SK-N-SH (cell line): ENCODE measurements at regions not wholly inside any gene's neighbourhood (a gene's known extent, or its start where the extent isn't known, plus 50 kb on each side); places are given as distances from the start of the nearest gene placed in this dataset.

Experiments used
- CTCF ChIA-PET: fragments of 300-600, 350-600 bp; formaldehyde crosslinking; extraction: SDS; loops from one replicate; lab custom pipeline; 2021; lab: Yijun Ruan, JAX
- POLR2A ChIA-PET: fragments of 350-600 bp; sonication (Branson Sonifier 250); formaldehyde crosslinking; extraction: SDS; loops from one replicate; lab custom pipeline; 2020; ENCODE audit warnings: antibody characterized with exemption, inconsistent platforms; lab: Yijun Ruan, JAX
- DNase-seq: peaks from one replicate; pipeline ENCODE4 v3.0.0; 2012
- H2AFZ ChIP-seq: fragments of 200-600 bp; sonication (generic); 2 replicates; pipeline ENCODE4 v1.8.1; 2016; ENCODE audit warnings: antibody characterized with exemption, mild to moderate bottlenecking, low read depth
- H3F3A ChIP-seq: fragments of 200-600 bp; sonication (generic); replicated peaks from 2 replicates; pipeline ENCODE3; 2016; ENCODE audit warnings: antibody characterized with exemption, mild to moderate bottlenecking; ENCODE audit not compliant: insufficient read depth
- H3K27ac ChIP-seq, 2 experiments: fragments of 200-500 bp in 1 of 2; fragments of 200-600 bp in 1 of 2; sonication (Bioruptor generic) in 1 of 2; sonication (generic), shearing (Covaris generic) in 1 of 2; 2 replicates each; pipeline versions ENCODE4 v1.5.1 to v1.6.1; 2014 to 2016; ENCODE audit warnings: low read depth in 2 of 2, inconsistent platforms in 1 of 2, low read length in 1 of 2, mild to moderate bottlenecking in 1 of 2, mixed read lengths in 1 of 2
- H3K27me3 ChIP-seq: fragments of 200-600 bp; sonication (generic), shearing (Covaris generic); 2 replicates; pipeline ENCODE4 v1.6.1; 2016; ENCODE audit warnings: mixed run types; ENCODE audit not compliant: insufficient read depth
- H3K36me3 ChIP-seq, 2 experiments: fragments of 200-500 bp in 1 of 2; fragments of 200-600 bp in 1 of 2; sonication (Bioruptor generic) in 1 of 2; sonication (generic) in 1 of 2; replicated peaks in 1 of 2; 2 replicates each; pipeline versions ENCODE3 to v1.5.1; 2014 to 2016; ENCODE audit warnings: low read length in 1 of 2, mild to moderate bottlenecking in 1 of 2; ENCODE audit not compliant: insufficient read depth in 2 of 2, control insufficient read depth in 1 of 2
- H3K4me1 ChIP-seq, 2 experiments: fragments of 200-500 bp in 1 of 2; fragments of 200-600 bp in 1 of 2; sonication (Bioruptor generic) in 1 of 2; sonication (generic), shearing (Covaris generic) in 1 of 2; 2 replicates each; pipeline versions ENCODE4 v1.5.1 to v1.6.1; 2014 to 2016; ENCODE audit warnings: low read depth in 1 of 2, low read length in 1 of 2, mixed run types in 1 of 2; ENCODE audit not compliant: insufficient read depth in 2 of 2, control insufficient read depth in 1 of 2
- H3K4me2 ChIP-seq: fragments of 200-600 bp; sonication (generic), shearing (Covaris generic); 2 replicates; pipeline ENCODE4 v1.6.1; 2017; ENCODE audit warnings: mixed run types
- H3K4me3 ChIP-seq, 2 experiments: fragments of 200-500 bp in 1 of 2; fragments of 200-600 bp in 1 of 2; sonication (Bioruptor generic) in 1 of 2; sonication (generic), shearing (Covaris generic) in 1 of 2; 2 replicates each; pipeline versions ENCODE4 v1.5.1 to v1.8.1; 2014 to 2016; ENCODE audit warnings: low read depth in 2 of 2, inconsistent platforms in 1 of 2, low read length in 1 of 2, mild to moderate bottlenecking in 1 of 2, mixed read lengths in 1 of 2, moderate library complexity in 1 of 2
- H3K79me2 ChIP-seq: fragments of 200-600 bp; sonication (generic); 2 replicates; pipeline ENCODE4 v1.8.1; 2017; ENCODE audit warnings: mild to moderate bottlenecking; ENCODE audit not compliant: insufficient read depth
- H3K9ac ChIP-seq: fragments of 200-600 bp; sonication (generic); 2 replicates; pipeline ENCODE4 v1.6.1; 2017; ENCODE audit warnings: mixed run types
- H3K9me2 ChIP-seq: fragments of 200-600 bp; sonication (generic); 2 replicates; pipeline ENCODE4 v1.6.1; 2017; ENCODE audit warnings: mixed run types
- H3K9me3 ChIP-seq: fragments of 200-600 bp; sonication (generic); 2 replicates; pipeline ENCODE4 v1.6.1; 2017; ENCODE audit warnings: mixed run types, mild to moderate bottlenecking, moderate library complexity
- H4K20me1 ChIP-seq: fragments of 200-600 bp; sonication (generic); 2 replicates; pipeline ENCODE4 v1.6.1; 2017; ENCODE audit warnings: mild to moderate bottlenecking, mixed run types; ENCODE audit not compliant: insufficient read depth
- CHD2 ChIP-seq: fragments of 150-350 bp; IDR thresholded peaks from 2 replicates; pipeline ENCODE4 v1.6.1; 2018; ENCODE audit warnings: low read length; ENCODE audit not compliant: partially characterized antibody
- CTCF ChIP-seq: fragments of 200-600 bp; sonication (generic); IDR thresholded peaks from 2 replicates; pipeline ENCODE4 v1.6.1; 2017; ENCODE audit warnings: antibody characterized with exemption, mild to moderate bottlenecking, moderate library complexity
- EZH2phosphoT487 ChIP-seq: fragments of 200-600 bp; sonication (generic); IDR thresholded peaks from 2 replicates; pipeline ENCODE4 v1.6.1; 2017; ENCODE audit warnings: low read depth, mixed run types, mild to moderate bottlenecking, antibody characterized with exemption, moderate library complexity, borderline replicate concordance
- FOSL2 ChIP-seq: IDR thresholded peaks from 2 replicates; pipeline ENCODE4 v1.4.0; 2012; ENCODE audit warnings: low read depth, mild to moderate bottlenecking, moderate library complexity, borderline replicate concordance
- GABPA ChIP-seq: IDR thresholded peaks from 2 replicates; pipeline ENCODE4 v1.4.0; 2012; ENCODE audit warnings: low read depth, mild to moderate bottlenecking
- MEF2A ChIP-seq: IDR thresholded peaks from 2 replicates; pipeline ENCODE4 v1.4.0; 2012; ENCODE audit warnings: low read depth, borderline replicate concordance
- MXI1 ChIP-seq: IDR thresholded peaks from 2 replicates; pipeline ENCODE4 v1.6.1; 2012; ENCODE audit warnings: mild to moderate bottlenecking, low read depth, low read length, improper control_type of control experiment
- RFX5 ChIP-seq: IDR thresholded peaks from 2 replicates; pipeline ENCODE4 v1.6.1; 2012; ENCODE audit warnings: mild to moderate bottlenecking, improper control_type of control experiment, low read length
- SMC3 ChIP-seq: IDR thresholded peaks from 2 replicates; pipeline ENCODE4 v1.6.1; 2012; ENCODE audit warnings: low read depth, low read length, improper control_type of control experiment
- TAF1 ChIP-seq: IDR thresholded peaks from 2 replicates; pipeline ENCODE4 v1.6.1; 2012; ENCODE audit warnings: low read depth, mild to moderate bottlenecking, low read length, moderate library complexity, borderline replicate concordance
- USF2 ChIP-seq: fragments of 150-350 bp; IDR thresholded peaks from 2 replicates; pipeline ENCODE4 v1.6.1; 2017; ENCODE audit warnings: antibody characterized with exemption, low read length, low read depth, borderline replicate concordance
- YY1 ChIP-seq: IDR thresholded peaks from 2 replicates; pipeline ENCODE4 v1.4.0; 2012; ENCODE audit warnings: low read depth, mild to moderate bottlenecking
- WGBS: methylation state at CpG from one replicate; pipeline ENCODE4 v1.1.6; 2017; ENCODE audit warnings: low lambda C conversion rate; 5-methylcytosine and 5-hydroxymethylcytosine counted together

- ChIA-PET POLR2A (no interaction called here), CTCF (interaction anchor here (1.6 kb wide), 1 partner anchor 8 kb away, joined by 4 read pairs; no protein-coding TSS in a partner anchor)
- Histone ChIP-seq H3K9me2 (no peaks in the 10 kb centered on the region), H4K20me1 (no peaks in the 10 kb centered on the region), H3F3A (no peaks in the 10 kb centered on the region), H3K79me2 (no peaks in the 10 kb centered on the region), H3K4me3 (no peak overlapping the region), H3K27ac (no peak overlapping the region), H3K4me1 (no peaks in the 10 kb centered on the region), H3K27me3 (peaks cover 19% of the 10 kb centered on the region; the same call in 1 of the 2 replicates), H2AFZ (no peak overlapping the region), H3K4me2 (no peak overlapping the region), H3K9ac (no peak overlapping the region), H3K9me3 (no peaks in the 10 kb centered on the region), H3K36me3 (no peaks in the 10 kb centered on the region)
- 3% methylated on average over 2 of the region's 2 CpGs for WGBS
- TF ChIP-seq TAF1 (no peak), YY1 (no peak), MXI1 (no peak), EZH2phosphoT487 (no peak), CHD2 (no peak), RFX5 (no peak)
- DNase-seq = no peak
Measured at GRCh38 chr14:29451941-29452340, 475.7 kb downstream of the PRKD1 start.

- H3K36me3 ChIP-seq = no peaks in the 10 kb centered on the region
- H3K4me1 ChIP-seq = no peaks in the 10 kb centered on the region
- H3F3A ChIP-seq = no peaks in the 10 kb centered on the region
- no peak overlapping the region for H3K9ac ChIP-seq
- TF ChIP-seq GABPA = no peak
- TF ChIP-seq SMC3 = no peak
- TF ChIP-seq YY1 = no peak
- no peak for TF ChIP-seq USF2
- TF ChIP-seq FOSL2 = no peak
- TF ChIP-seq MEF2A = no peak
- no peak for TF ChIP-seq CTCF
- H2AFZ ChIP-seq = no peak overlapping the region
- ChIA-PET CTCF (interaction anchor here (1.6 kb wide), 1 partner anchor 9 kb away, joined by 4 read pairs; no protein-coding TSS in a partner anchor), POLR2A (no interaction called here)
- H3K27ac ChIP-seq = no peak overlapping the region
- H3K4me2 ChIP-seq = no peak overlapping the region
- no peak for DNase-seq
- H3K4me3 ChIP-seq = no peak overlapping the region
- no peaks in the 10 kb centered on the region for H3K9me2 ChIP-seq
- no peaks in the 10 kb centered on the region for H3K79me2 ChIP-seq
- H3K27me3 ChIP-seq = peaks cover 25% of the 10 kb centered on the region; the same call in 1 of the 2 replicates
- no peaks in the 10 kb centered on the region for H4K20me1 ChIP-seq
- H3K9me3 ChIP-seq = no peaks in the 10 kb centered on the region
Measured at GRCh38 chr14:29453045-29453444, 474.6 kb downstream of the PRKD1 start.
